Skeletal muscle tissue (tissue), 3 donors: ENCODE measurements at regions not wholly inside any gene's neighbourhood (a gene's known extent, or its start where the extent isn't known, plus 50 kb on each side); places are given as distances from the start of the nearest gene placed in this dataset.
A peak's percentile ranks its signal among the peaks of the same experiment; 100 is the strongest.

Experiments
- H3K27ac ChIP-seq: one replicate; pipeline ENCODE4 v1.7.0; 2013; ENCODE audit warnings: mild to moderate bottlenecking, low read depth, low read length, inconsistent platforms
- H3K27me3 ChIP-seq, 3 donors: one replicate each; pipeline ENCODE4 v1.7.0; 2013; ENCODE audit warnings: low read length in 3 of 3; ENCODE audit not compliant: control insufficient read depth in 3 of 3, insufficient read depth in 3 of 3
- H3K36me3 ChIP-seq, 3 donors: one replicate each; pipeline ENCODE4 v1.7.0; 2013; ENCODE audit warnings: low read length in 3 of 3; ENCODE audit not compliant: control insufficient read depth in 3 of 3, insufficient read depth in 3 of 3
- H3K4me1 ChIP-seq, 3 donors: one replicate each; pipeline ENCODE4 v1.7.0; 2013; ENCODE audit warnings: low read length in 3 of 3, mild to moderate bottlenecking in 3 of 3; ENCODE audit not compliant: control insufficient read depth in 3 of 3, insufficient read depth in 3 of 3
- H3K4me3 ChIP-seq, 3 donors: one replicate each; pipeline ENCODE4 v1.7.0; 2013; ENCODE audit warnings: low read length in 3 of 3
- H3K9ac ChIP-seq, 3 donors: one replicate each; pipeline ENCODE4 v1.7.0; 2013; ENCODE audit warnings: low read length in 3 of 3, mild to moderate bottlenecking in 3 of 3, moderate library complexity in 2 of 3, low read depth in 1 of 3
- H3K9me3 ChIP-seq, 3 donors: one replicate each; pipeline ENCODE4 v1.7.0; 2013; ENCODE audit warnings: low read length in 3 of 3; ENCODE audit not compliant: control insufficient read depth in 3 of 3
- donor health status: Osteomylitis.

GRCh38 chr16:48105976-48106375 is 49.8 kb downstream of the ABCC12 start:
- H3K4me1 ChIP-seq, result peaks cover 5 to 25% (median 12%) of the 10 kb centered on the region in 3 donors
- H3K4me3 ChIP-seq, result no peak overlapping the region
- H3K27me3 ChIP-seq, result no peaks in the 10 kb centered on the region
- H3K27ac ChIP-seq, result no peak overlapping the region
- no peaks in the 10 kb centered on the region for H3K36me3 ChIP-seq
- no peaks in the 10 kb centered on the region for H3K9me3 ChIP-seq
- no peak overlapping the region for H3K9ac ChIP-seq

DNA sequence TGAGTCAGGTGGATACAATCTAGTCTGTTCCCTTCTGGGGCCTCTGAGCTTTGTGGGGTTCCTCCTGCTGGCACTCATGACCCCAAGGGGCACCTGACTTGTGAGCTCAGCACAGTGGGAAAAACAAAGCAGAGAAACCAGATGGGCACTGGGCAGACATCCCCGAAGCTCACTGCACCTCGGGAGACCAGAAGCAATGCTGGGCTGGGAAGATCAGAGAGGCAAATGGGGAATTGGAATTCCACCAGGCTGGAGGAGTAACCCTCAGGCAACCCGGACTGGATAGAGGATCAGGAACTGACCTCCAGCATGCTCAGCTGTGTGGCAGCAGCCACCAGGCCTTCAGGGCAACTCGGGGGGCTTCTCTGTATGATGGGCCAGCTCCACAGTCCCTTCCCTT is 50.3 kb downstream of the ABCC12 start:
- H3K4me3 ChIP-seq, result no peak overlapping the region
- H3K27ac ChIP-seq, result no peak overlapping the region
- no peaks in the 10 kb centered on the region for H3K27me3 ChIP-seq
- no peak overlapping the region for H3K9ac ChIP-seq
- H3K9me3 ChIP-seq, result no peaks in the 10 kb centered on the region
- H3K36me3 ChIP-seq, result no peaks in the 10 kb centered on the region
- H3K4me1 ChIP-seq, result peaks cover 7 to 26% (median 12%) of the 10 kb centered on the region in 3 donors

GRCh38 chr16:48103591-48103990 is 52.2 kb downstream of the ABCC12 start:
- Histone ChIP-seq H3K27me3 (no peaks in the 10 kb centered on the region), H3K9me3 (no peaks in the 10 kb centered on the region), H3K27ac (no peak overlapping the region), H3K36me3 (no peaks in the 10 kb centered on the region), H3K4me3 (no peak overlapping the region), H3K9ac (no peak overlapping the region), H3K4me1 (peaks cover 7 to 26% (median 12%) of the 10 kb centered on the region in 3 donors)

DNA sequence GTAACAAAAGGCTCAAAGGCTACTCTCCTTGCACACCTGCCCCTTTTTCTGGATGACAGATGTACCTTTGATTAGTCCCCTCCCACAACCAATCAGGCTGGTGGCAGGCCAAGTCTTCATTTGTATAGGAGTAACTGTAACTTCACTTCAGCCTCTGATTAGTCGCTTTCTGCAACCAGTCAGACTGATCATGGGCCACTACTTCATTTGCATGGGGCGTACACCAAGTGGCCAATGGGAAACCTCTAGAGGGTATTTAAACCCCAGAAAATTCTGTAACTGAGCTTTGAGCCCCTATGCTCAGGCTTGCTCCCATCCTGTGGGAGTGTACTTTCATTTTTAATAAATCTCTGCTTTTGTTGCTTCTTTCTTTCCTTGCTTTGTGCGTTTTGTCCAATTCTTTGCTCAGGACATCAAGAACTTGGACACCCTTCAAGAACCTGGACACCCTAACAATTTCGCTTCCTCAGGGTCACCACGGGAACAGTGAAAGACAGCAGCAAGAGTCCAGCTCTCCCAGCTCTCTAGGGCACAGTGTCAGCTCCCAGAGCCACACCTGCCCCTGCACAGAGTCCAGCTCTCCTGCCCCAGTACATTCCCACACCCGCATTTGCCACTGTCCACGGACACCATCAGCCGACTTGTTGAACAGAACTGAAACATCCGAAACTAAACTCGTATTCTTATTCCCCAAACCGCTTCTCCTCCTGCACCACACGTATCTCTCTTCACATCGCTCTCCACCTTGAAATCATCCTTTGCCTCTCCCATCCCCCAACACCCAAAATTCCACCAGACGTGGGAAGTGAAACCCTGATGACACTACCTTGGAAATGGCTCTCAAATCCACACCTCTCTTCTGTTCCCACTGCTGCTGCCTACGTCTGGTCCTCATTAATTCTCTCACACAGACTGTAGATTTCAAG is 53.4 kb downstream of the ABCC12 start:
- H3K36me3 ChIP-seq, result no peaks in the 10 kb centered on the region
- H3K4me3 ChIP-seq, result peak overlapping the region in 2 of 3 donors; percentile 15 to 35
- H3K9me3 ChIP-seq, result no peaks in the 10 kb centered on the region
- no peaks in the 10 kb centered on the region for H3K27me3 ChIP-seq
- peak overlapping the region in 1 of 3 donors; percentile 40 for H3K9ac ChIP-seq
- no peak overlapping the region for H3K27ac ChIP-seq
- H3K4me1 ChIP-seq, result peaks cover 7 to 26% (median 12%) of the 10 kb centered on the region in 3 donors

DNA sequence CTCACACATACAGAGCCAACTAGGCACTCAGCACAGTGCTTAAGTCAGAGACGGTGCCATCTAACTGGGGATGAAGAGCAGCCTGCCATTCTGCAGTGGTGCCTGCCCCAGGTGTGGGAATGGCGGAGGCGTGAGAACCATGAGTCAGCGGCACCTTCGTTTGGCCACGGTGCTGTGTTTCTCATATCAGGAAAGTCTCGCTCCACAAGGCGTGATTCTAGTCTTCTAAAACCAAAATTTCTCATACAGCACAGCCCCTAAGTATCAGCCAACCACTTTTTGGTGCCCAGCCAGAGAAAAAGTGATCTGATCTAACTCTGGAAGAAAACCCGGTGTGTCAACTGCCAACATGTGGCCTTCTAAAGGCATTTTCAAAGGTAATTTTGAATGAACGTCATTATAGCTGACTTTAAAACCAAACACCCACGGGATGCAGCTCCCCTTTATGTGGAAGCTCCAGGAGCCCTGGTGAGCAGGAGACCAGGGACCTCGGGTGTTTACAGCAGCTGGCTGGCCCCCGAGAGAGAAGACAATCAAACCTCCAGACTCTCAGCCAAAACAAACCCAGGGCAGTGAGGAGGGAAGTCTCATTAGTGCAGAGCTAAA is 54.6 kb downstream of the ABCC12 start:
- H3K9ac ChIP-seq, result no peak overlapping the region
- H3K27ac ChIP-seq, result no peak overlapping the region
- no peaks in the 10 kb centered on the region for H3K9me3 ChIP-seq
- peaks cover 7 to 26% (median 12%) of the 10 kb centered on the region in 3 donors for H3K4me1 ChIP-seq
- no peak overlapping the region for H3K4me3 ChIP-seq
- no peaks in the 10 kb centered on the region for H3K36me3 ChIP-seq
- H3K27me3 ChIP-seq, result no peaks in the 10 kb centered on the region

- no peak overlapping the region for H3K27ac ChIP-seq
- no peak overlapping the region for H3K4me3 ChIP-seq
- H3K9me3 ChIP-seq, result no peaks in the 10 kb centered on the region
- peaks cover 7 to 26% (median 12%) of the 10 kb centered on the region in 3 donors for H3K4me1 ChIP-seq
- H3K27me3 ChIP-seq, result no peaks in the 10 kb centered on the region
- no peak overlapping the region for H3K9ac ChIP-seq
- no peaks in the 10 kb centered on the region for H3K36me3 ChIP-seq
Measured at GRCh38 chr16:48099455-48099854, 56.3 kb downstream of the ABCC12 start.

DNA sequence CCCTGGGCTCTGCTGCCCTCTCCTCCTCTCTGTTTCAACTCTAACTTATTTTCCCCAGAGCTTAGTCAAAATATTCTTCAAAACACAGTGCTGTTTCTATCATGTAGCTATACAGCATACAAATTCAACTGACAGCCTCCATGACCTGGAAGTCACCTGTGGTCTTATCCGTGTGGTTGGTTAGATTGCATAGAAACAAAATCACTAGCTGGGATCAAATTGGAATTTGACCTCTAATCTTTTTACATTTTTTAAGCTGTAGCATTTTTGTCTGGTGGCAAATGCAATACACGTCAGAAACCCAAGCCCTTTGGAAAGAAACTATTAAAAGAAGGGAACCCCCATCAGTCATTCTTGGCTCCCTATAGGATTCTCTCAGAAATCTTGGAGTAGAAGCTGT is 57.3 kb downstream of the ABCC12 start:
- Histone ChIP-seq H3K4me3 (no peak overlapping the region), H3K9me3 (no peaks in the 10 kb centered on the region), H3K9ac (no peak overlapping the region), H3K27ac (no peak overlapping the region), H3K27me3 (no peaks in the 10 kb centered on the region), H3K4me1 (peaks cover 7 to 24% (median 9%) of the 10 kb centered on the region in 3 donors), H3K36me3 (no peaks in the 10 kb centered on the region)

- H3K27ac ChIP-seq, result no peak overlapping the region
- no peaks in the 10 kb centered on the region for H3K9me3 ChIP-seq
- no peak overlapping the region for H3K9ac ChIP-seq
- peaks cover 15 to 24% (median 19%) of the 10 kb centered on the region in 3 donors for H3K4me1 ChIP-seq
- no peak overlapping the region for H3K4me3 ChIP-seq
- H3K36me3 ChIP-seq, result no peaks in the 10 kb centered on the region
- H3K27me3 ChIP-seq, result no peaks in the 10 kb centered on the region
Measured at GRCh38 chr16:48091117-48091516, 64.7 kb downstream of the ABCC12 start.

DNA sequence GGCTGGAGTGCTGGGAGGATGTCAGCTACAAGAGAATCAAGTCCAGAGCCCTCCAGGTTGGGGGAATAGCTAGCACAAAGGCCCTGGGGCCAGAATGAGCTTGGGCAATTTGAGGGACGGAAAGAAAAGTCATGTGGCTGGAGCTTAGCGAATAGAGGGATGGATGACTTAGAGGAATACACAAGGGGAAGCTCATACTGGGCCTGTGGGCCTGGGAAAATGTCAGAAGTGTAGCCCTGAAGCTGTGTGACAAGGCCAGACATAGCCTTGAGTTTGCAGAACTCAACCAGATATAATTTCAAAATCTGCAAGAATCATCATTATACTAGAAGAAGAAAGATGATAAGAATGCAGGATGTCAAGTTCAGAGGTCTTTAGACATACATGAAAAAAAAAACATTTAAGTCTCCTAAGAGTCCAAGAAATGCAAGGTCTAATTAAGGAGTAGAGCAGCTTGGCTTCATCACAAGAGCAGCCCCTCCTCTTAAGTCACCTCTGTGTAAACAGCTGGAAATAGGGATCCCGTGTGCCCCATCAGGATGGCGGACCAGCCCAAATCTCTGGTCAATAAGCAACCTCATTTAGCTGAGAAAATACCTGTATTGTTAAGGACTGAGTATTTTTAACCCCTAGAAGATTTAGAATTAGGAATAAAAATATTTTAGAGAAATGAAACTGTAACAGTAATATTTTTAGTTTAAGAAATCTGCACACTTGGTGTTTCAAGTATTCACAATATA is 66.6 kb downstream of the ABCC12 start:
- Histone ChIP-seq H3K4me1 (peaks cover 16 to 36% (median 23%) of the 10 kb centered on the region in 3 donors), H3K9ac (peak overlapping the region in 1 of 3 donors; percentile 38), H3K36me3 (no peaks in the 10 kb centered on the region), H3K4me3 (no peak overlapping the region), H3K27me3 (no peaks in the 10 kb centered on the region), H3K27ac (no peak overlapping the region), H3K9me3 (no peaks in the 10 kb centered on the region)
